GM19452 (cell line): ENCODE measurements at regions not wholly inside any gene's neighbourhood (a gene's known extent, or its start where the extent isn't known, plus 50 kb on each side); places are given as distances from the start of the nearest gene placed in this dataset.

Source experiments
- ATAC-seq: cut with Tn5 transposase; IDR thresholded peaks from one replicate; pipeline ENCODE4 v1.9.1; 2021; ENCODE audit not compliant: unreplicated experiment

DNA sequence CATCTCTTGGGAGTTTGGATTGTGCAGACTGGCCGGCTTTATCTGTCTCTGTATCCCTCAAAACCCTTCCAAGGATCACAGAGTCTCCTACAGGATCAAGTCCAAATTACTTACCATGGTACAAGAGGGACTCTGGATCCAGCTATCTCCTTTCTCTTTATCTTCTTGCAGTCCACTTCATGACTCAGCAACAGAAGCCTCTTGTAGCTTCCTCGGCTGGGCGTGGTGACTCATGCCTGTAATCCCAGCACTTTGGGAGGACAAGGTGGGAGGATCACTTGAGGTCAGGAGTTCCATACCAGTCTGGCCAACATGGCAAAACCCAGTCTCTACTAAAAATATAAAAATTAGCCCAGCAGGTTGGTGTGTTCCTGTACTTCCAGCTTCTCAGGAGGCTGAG lies 189.7 kb downstream of the BCAT1 start:
- no peak for ATAC-seq

DNA sequence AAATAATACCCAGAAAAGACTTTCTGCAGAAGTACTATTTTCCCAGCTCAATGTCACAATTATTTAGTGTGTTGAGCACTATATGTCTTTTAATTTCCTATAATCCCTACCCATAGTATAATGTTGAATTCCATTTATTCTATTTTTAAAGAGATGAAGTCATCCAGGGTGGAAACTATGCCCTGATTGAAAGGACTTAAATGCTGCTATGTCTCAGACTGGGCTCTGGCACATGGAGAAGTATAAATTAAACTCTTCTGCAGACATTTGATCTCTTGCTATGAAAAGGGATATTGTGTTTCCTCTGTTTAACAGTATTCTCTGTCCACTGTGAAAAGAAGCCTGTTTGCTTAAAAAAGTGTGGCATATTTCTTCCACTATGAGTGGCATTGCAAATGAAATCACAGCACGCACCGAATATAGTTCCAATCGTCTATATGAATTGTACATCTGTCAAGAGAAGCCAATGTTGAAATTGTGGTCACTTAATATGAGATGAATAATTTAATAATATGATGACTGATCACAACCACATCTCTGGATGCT lies 192.3 kb downstream of the BCAT1 start:
- ATAC-seq = no peak

DNA sequence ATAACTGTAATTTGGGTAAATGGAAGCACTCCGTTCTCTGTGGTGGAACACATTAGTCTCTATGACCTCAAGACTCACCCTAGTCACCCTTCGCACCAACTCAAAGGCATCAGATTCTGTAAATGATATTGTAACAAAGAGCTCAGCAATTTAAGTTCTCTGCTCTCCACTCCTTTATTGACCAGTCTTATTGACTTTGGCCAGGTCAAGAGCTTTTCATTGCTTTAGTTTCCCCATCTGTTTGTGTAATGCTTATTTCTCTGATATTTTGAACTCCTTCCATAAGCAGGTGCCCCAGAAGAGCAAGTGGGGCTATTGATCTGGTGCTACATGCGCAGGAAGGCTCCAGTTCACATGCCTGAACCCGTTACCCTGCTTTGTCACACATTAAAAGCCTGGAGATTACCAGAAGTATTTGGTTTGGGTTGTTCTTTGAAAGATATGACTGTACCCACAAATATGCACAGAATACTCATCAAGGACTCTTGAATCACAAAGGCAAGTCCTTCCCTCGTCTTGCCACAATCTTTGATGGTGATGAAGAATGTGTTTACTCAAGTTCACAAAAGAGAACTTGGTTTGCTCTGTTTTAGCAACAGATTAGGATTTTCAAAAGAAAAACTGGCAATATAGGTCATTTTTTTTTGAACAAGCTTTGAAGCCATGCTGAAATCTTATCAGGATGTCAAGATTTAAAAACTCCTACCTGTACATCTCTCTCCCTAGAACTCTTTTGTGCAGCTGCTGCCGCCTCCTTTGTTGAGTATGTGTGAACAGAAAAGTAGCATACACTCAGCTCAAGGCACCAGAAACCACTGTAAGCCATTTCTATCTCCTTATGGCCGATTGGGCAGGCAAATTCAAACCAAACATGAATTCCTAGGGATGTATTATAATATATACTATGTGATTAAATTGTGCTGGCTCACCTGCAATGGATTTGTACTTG lies 193.9 kb downstream of the BCAT1 start:
- ATAC-seq = no peak

DNA sequence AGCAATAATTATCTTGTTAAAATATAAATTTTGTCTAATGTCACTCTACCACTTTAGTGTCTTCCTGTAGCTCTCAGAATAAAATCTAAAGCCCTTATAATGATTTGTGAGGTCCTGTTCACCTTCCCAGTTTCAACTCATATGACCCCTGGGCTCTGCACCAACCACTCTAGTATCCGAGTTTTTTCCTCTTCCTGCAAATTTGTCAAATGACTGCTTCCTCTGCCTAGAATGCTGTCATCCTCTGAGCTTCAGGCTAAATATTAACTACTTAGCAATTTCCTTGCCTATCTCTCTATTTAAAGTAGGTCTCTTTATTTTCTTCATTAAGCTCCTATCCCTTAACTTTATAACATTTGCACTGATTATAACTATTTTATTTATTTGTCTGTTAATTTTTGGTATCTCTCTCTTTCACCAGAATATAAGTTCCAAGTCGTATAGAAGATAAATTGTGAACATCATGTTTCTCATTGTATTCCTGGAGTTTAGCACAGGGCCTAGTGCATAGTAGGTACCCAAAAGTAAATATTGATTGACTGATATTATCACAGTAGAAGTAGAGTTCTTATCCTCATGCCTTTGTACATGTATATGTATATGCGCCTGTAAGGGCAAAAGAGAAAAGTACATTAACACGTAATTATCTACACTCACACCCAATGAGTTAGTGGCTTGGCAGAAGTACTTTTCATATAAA lies 196.0 kb downstream of the BCAT1 start:
- no peak for ATAC-seq

DNA sequence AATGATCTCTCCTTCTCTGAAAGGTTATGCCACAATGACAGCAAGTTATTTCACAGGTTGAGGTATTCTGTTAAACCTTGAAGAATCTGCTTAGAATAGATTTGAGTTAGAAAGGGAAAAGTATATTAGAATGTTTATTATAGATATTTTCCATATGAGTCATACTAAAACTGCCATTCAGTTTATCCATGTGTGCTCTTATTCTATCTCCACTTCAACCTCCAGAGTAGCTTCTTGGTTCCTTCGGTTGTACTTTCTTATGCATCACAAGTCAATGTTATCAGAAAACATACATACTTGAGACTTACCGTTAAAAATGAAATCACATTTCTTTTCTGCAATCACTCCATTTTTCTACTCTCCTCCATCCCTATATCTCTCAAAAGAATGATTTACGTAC lies 197.7 kb downstream of the BCAT1 start:
- no peak for ATAC-seq

DNA sequence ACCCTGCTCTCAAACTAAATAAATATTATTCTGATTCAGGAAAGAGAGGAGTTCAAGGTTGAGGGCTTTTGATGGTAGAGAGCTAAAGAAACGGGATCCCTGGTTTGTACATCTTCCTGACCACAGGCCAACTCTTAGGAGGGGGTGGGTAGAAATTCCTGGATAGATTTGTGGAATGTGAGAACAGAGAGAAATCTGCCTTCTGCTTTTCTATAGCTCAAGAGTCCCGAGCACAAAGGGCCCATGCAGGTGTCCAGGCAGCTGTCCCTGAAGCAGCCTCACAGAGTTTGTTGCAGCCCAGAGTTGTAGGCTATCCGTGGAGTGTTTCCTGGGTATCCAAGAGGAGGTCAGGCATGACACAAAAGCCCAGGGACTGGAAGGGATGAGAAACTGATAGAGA lies 198.6 kb downstream of the BCAT1 start:
- no peak for ATAC-seq

DNA sequence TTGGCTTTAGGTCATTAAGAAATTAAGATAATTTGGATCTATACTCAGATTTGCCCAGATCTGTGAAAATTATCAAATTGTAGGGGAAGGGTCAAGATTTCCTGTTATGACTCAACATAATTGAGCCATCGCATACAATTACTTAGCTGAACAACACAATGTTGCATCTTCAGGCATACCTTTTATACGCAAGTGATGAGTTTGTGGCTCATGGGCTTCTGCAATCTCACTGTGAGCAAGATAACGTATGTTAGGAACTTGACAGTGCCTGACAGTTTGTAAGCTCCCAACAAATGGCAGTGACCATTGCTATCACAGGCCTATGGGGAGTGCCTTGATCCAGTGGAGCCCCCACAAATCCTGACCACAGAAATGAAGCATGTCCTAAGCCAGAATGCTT lies 199.7 kb downstream of the BCAT1 start:
- no peak for ATAC-seq

DNA sequence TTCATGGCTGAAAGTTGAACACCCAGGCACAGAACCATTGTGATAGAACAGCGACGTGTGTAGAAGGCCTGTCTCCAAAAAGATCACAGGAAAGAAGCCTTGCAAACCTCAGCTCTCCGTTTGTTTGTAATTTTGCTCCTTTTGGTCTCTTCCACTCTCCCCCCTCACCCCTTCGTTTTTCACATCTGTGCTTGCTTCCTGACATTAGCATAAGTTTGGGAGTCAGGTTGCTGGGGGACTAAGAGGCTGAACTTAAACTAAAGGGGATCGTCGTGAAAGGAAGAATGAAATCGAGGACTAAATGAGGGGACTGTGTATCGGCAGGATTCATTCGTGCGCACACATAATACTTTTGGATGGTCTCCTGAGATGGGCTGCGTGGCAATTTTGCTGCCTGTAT lies 200.6 kb downstream of the BCAT1 start:
- no peak for ATAC-seq

DNA sequence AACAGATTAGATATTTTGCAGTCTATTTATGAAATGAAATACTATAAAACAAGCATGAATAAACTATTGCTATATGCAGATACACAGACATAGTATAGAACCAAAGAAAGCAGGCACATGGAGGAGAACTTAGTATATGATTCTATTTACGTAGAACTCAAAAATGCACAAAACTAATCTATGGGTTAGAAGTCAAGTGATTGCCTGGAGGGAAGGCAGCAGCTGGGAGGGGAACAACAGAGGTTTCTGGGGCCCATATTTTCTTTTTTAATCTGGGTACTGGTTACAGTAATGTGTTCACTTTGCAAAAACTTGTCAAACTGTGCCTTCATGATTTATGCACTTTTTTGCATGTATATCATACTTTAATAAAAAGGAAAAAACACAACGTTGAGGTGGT lies 202.0 kb downstream of the BCAT1 start:
- no peak for ATAC-seq

DNA sequence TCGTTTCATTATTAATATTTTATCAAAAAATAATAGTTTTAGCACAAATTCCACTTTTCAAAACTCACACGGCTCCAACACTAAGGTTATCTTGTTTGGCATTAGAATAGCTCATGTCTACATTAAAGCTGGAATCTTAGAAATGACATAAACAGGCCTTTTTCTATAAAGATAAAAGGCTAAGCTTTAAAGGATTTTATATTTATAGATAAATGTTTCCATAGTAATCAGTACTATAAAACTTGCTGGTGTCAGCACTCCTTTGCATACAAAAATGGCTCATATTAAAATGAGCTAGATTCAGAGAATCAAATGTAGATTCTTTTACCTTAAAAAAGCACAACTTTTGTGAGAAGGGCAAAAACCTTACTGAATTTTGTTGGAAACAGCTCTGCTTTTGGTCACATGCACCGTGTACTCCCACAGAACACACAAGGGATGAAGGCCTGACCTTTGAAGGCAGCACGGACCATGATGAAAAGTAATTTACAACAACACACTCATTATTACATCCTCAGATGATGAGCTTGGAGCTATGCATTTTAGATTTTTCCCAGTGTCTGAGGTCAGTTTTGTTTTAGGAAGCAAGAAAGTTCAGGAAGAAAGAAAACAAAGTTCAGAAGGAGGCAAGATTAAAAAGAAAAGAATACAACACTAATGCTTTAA lies 202.8 kb downstream of the BCAT1 start:
- no peak for ATAC-seq

DNA sequence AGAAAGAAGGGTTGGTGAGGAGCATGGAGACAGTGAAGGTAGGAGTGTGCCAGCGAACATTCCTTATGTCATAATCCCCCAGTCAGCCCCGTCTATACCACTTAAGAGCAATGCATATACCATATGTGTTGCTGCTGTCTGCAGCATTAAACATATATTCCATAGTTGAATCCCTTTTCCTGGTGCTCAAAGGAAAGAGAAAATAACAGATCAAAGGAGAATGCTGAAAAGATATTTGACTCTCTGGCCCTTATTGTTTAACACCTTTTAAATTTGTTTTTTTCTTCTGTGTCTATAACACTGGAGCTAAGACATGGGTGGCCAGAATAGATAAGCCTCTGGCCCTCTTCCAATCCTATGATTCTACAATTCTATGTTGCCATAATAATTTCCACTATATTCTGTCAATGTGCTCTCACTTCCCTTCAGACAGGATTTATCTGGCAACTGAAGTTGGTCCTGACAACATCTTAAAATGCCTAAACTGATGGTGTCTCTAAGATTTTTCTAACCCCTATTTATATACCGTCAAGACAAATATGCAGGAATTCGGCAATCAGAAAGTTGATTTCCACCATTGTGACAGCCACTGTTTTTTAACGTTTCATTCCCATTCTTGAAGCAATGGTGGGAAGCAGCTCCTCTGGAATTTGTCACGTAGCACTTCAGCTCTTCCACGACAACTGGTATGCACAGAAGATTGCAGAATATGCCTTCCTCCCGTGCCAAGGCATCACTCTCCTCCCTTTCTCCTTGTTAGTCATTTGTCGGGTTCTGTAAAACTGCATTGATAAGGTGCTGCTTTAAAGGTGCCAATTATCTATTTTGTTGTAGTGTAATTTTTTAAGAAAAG lies 204.7 kb downstream of the BCAT1 start:
- no peak for ATAC-seq

DNA sequence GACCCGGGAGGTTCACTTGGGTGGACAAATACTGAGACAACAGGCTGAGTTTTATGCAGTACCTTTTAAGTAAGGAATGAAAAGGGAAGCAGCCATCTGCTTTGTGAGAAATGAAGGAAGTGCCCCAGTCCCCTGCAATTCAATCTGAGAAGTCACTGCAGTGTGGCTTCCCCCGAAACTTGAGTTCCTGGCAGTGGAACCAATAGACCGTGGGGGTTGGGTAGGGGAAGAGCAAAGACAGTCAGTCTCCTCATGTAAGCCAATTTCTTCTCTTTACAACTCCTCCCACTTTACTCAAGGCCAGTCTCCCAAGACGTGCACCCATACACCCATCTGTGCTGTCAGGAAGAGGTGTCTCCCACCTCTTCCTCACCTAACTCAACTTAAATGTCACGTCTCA lies 206.5 kb downstream of the BCAT1 start:
- ATAC-seq = peak; percentile 89

DNA sequence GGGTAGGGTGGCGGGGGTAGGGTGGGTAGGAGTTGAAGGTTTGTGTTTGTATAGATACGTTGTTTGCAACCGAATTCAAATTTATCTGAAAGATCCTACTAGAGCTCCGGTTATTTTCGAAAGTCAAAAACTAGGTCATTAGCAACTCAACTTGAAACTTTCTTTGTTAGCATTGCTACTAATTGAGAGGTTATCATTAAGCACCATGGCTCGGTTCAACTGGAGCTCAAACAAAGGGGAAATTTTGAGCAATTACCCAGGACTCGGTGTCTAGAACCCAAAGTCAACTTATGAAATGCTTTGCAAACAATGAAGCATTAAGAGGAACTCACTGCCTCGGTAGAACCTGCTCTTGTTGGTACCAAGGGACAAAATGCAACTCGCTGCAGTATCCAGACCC lies 207.7 kb downstream of the BCAT1 start:
- peak; percentile 39 for ATAC-seq

DNA sequence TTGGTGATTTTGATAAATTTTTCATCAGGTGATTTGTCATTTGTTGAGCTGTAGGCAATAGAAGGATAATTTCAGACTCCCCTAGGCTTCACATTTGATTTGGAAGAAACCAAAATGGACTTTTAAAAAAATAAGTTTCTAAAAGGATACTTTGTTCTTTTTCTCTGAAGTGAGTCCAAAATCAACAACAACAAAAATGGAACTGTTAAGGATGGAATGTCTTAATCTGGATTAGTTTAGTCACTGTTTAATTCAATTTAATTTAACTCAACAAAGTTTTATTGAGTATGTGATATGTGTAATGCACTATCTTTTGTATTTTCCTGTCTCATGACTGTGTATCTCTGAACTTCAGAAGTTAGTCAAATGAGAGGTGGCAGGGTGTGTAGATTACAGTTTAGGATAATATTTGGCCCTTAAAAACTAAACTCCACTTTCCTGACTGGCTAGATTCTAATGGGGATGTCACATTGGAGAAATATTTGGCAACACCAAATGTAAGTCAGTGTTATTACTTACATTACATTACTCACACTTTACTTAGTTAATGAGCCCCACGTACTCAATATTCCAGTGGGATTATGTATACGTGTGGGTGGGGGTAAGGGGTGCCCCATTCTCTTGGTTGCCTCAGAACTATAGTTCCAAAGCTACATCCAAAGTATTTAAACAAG lies 209.7 kb downstream of the BCAT1 start:
- ATAC-seq = no peak

DNA sequence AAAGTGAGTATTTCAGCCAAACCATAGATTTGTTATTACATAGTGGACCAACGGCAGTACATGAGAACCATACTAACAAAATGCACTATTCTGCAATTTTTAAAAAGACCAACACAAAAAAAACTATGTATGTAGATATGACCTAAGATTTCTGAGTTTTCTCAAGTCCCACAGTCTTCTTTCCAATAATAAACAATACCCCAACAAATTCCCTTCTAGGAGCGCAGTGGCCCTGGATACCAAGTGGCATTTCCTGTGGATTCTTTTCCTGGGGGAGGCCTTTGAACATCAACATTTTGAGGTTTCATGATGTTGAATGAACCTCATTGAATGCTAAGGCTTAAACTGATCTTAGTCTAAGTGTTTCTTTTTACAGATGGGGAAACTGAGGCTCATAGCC lies 210.5 kb downstream of the BCAT1 start:
- ATAC-seq = no peak

DNA sequence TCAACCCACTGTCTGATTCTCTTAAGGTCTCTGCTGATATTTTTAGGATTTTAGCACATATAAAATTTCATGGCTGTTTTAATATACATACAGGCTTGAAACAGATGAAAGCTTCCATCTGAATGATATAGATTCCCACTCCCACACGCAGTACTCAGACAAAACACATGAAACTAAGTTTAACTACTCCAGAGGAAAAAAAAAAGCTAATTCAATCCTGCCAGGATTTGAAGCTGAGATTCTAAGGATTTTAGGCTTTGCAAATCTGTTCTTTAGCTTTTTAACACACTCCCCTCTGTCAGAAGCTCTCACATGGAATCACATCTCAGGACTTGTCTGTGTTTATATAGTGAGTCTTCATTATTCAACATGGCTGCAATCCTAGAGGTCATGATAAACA lies 217.3 kb downstream of the BCAT1 start:
- no peak for ATAC-seq

DNA sequence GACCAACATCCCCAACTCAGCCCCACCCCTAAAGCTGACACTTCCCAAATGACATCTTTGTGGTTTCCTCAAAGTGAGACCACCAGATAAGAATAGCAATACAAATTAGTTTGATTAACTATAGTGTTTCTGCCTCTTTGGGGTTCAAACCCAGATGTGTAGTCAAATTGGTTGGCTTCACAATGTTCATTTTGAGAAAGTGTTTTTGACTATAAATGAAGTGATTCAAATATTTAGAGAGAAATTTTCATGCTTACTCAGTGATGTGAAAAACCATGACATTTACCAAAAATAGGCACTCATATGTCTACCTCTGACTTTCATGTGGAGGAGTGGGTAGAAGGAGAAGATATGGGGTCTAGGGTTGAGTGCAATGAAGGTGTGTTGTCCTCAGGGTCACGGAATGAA lies 218.4 kb downstream of the BCAT1 start:
- no peak for ATAC-seq

DNA sequence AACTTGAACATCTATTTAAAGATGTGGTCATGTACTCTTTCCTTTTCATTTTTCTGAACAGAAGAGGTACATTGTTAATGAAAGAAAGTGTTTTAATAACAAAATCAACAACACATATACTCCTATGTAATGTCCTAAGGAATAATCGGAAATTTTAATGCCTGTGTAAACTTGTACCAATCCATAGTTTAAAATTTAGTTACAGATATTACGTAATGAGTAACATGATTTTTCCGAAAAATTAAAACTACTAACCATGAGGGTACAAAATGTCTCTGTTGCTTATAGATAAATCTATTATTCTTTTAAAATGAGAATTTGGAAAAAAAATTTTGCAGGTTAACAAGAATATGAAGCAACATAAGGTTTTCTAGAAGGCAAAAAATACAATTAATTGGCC lies 220.1 kb downstream of the BCAT1 start:
- no peak for ATAC-seq

DNA sequence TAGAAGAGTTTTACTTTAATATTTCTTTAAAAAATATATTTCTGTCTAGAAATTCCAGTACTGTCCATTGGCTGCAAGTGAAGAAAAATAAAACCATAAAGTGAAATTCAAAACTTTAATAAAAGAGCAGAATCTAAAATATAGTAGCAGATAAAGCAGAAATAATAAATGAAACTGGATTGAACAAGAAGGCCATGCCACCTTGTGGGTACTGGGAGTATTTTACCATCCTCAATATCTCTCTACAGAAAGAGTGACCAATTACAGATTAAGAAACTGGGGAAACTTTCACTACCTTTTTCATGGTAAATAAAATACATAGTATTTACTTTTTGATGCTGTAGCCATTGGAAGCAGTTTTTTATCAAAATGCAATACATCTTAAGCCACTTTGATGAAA lies 220.5 kb downstream of the BCAT1 start:
- ATAC-seq = no peak

DNA sequence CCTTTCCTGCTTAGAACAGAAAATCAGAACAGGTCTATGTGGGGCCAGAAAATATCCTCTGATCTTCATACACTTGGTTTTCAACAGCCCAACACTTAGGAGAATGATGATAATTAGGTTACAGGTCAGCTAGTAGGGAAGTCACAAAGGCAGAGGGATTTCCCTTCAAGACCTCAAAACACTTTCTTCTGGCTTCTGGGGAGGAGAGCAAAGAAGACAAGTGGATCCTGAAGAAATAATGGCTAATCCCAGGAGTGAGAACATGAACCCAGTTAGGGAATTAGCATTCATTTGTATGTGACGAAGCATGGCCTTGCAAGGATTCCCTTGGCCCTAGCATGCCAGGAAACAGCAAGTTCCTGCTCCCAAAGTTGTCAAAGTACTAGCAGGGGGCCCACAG lies 223.3 kb downstream of the BCAT1 start:
- ATAC-seq = no peak
